Lower lobe of right lung (tissue), 2 donors: ENCODE measurements at regions not wholly inside any gene's neighbourhood (a gene's known extent, or its start where the extent isn't known, plus 50 kb on each side); places are given as distances from the start of the nearest gene placed in this dataset.

Experiments
- ATAC-seq, 2 donors: fragments of 200-7000 bp; cut with Tn5 transposase; one replicate each; pipeline ENCODE4 v1.9.1; 2020 to 2022; ENCODE audit warnings: mild to moderate bottlenecking in 2 of 2, moderate library complexity in 2 of 2
- DNase-seq: peaks from one replicate; pipeline ENCODE4 v3.0.0-alpha.2; 2020
- H3K27ac ChIP-seq: fragments of 200-600 bp; one replicate; pipeline ENCODE4 v1.8.0; 2022
- H3K27me3 ChIP-seq: fragments of 200-600 bp; one replicate; pipeline ENCODE4 v1.8.0; 2022; ENCODE audit warnings: low read depth
- H3K36me3 ChIP-seq: fragments of 200-600 bp; one replicate; pipeline ENCODE4 v1.8.0; 2022; ENCODE audit warnings: mild to moderate bottlenecking
- H3K4me1 ChIP-seq: fragments of 200-600 bp; one replicate; pipeline ENCODE4 v1.8.0; 2022
- H3K4me3 ChIP-seq: fragments of 200-600 bp; one replicate; pipeline ENCODE4 v1.8.0; 2022; ENCODE audit warnings: mild to moderate bottlenecking
- H3K9me3 ChIP-seq: fragments of 200-600 bp; one replicate; pipeline ENCODE4 v1.8.0; 2022
- intact Hi-C: fragments of 100-400 bp; cut with DNase I; formaldehyde crosslinking; loops from one replicate; pipeline ENCODE4 v1.11.0; 2022
- TF ChIP-seq, protein P1 (sequence below): fragments of 200-600 bp; IDR thresholded peaks from one replicate; pipeline ENCODE4 v1.8.0; 2022; ENCODE audit warnings: antibody characterized with exemption, mild to moderate bottlenecking
- donor health status: DM: no; HTN: yes; CAD: no; lungs with severe emphysema.

GRCh38 chr4:35975617-35976355, 268.5 kb downstream of the ARAP2 start:
- ATAC-seq (no peak), DNase-seq (no peak)
- Histone ChIP-seq H3K4me1 (no peaks in the 10 kb centered on the region), H3K9me3 (no peaks in the 10 kb centered on the region), H3K27me3 (no peaks in the 10 kb centered on the region), H3K4me3 (no peak overlapping the region), H3K36me3 (no peaks in the 10 kb centered on the region), H3K27ac (no peak overlapping the region)
- TF ChIP-seq, protein P1, sequence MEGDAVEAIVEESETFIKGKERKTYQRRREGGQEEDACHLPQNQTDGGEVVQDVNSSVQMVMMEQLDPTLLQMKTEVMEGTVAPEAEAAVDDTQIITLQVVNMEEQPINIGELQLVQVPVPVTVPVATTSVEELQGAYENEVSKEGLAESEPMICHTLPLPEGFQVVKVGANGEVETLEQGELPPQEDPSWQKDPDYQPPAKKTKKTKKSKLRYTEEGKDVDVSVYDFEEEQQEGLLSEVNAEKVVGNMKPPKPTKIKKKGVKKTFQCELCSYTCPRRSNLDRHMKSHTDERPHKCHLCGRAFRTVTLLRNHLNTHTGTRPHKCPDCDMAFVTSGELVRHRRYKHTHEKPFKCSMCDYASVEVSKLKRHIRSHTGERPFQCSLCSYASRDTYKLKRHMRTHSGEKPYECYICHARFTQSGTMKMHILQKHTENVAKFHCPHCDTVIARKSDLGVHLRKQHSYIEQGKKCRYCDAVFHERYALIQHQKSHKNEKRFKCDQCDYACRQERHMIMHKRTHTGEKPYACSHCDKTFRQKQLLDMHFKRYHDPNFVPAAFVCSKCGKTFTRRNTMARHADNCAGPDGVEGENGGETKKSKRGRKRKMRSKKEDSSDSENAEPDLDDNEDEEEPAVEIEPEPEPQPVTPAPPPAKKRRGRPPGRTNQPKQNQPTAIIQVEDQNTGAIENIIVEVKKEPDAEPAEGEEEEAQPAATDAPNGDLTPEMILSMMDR = no peak
- intact Hi-C loops = no loop called here

DNA sequence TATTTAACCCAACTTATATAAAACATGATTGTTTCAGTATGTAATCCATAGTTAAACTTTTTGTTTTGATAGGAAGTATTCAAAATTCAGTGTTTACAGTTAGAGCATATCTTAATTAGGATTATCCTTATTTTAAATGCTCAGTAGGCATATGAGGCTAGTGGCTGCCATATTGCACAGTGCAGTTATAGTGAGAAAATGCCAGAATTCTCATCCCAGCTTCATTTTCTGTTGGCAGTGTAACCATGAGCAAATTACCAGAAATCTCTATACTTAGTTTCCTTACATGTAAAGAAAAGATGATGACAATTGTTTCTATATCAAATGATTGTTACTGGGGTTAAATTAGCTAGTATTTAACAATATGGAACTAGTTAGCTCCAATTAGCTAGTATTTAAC, 265.8 kb downstream of the ARAP2 start:
- no peak for ATAC-seq
- TF ChIP-seq, protein P1 = no peak
- intact Hi-C loops = no loop called here

DNA sequence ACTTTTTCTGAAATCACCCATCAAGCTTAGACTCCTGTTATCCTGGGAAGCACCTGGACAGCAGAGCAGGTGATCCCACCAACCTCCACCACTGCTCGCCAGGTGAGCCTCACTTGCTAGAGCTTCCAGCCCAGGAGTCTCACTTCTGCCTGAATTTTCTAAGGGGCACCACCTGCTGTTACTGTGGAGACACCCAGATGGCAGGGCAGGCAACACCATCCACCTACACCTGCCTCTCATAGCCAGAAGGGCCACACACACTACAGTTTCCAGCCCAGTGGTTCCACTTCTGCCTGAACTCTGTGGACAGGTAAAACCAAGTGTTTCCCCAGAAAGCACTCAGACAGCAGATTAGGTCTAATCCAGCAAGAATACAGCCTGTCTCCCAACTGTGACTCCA, 262.0 kb downstream of the ARAP2 start:
- no peak for ATAC-seq
- H3K27ac ChIP-seq = no peak overlapping the region
- H3K36me3 ChIP-seq = no peaks in the 10 kb centered on the region
- intact Hi-C loops = no loop called here
- TF ChIP-seq, protein P1 = no peak
- H3K27me3 ChIP-seq = no peaks in the 10 kb centered on the region
- H3K4me3 ChIP-seq = no peak overlapping the region
- H3K4me1 ChIP-seq = no peaks in the 10 kb centered on the region
- DNase-seq = no peak
- no peaks in the 10 kb centered on the region for H3K9me3 ChIP-seq

More for the DNA sequence above, 265.8 kb downstream of the ARAP2 start:
- no peaks in the 10 kb centered on the region for H3K4me1 ChIP-seq
- DNase-seq = no peak
- H3K27ac ChIP-seq = no peak overlapping the region
- no peaks in the 10 kb centered on the region for H3K9me3 ChIP-seq
- no peaks in the 10 kb centered on the region for H3K27me3 ChIP-seq
- no peak overlapping the region for H3K4me3 ChIP-seq
- H3K36me3 ChIP-seq = no peaks in the 10 kb centered on the region

- no peaks in the 10 kb centered on the region for H3K9me3 ChIP-seq
- intact Hi-C loops = no loop called here
- no peak for DNase-seq
These were observed 257.8 kb downstream of the ARAP2 start for GRCh38 chr4:35986537-35986936.

DNA sequence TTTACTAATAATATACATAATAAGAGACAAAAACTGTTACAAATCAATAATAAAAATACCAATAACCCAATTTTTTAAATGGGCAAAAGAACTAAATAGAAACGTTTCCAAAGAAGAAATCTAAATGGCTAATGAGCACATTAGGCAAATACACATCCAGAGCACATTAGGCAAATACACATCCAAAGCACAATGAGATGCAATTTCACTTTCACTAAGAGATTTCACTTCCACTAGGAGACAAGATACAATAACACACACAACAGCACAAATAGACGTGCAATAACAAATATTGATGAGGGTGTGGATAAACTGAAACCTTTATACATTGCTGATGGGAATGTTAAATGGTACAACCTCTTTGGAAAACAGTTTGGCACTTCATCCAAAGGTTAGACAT, 250.7 kb downstream of the ARAP2 start:
- Histone ChIP-seq H3K27ac (no peak overlapping the region), H3K36me3 (no peaks in the 10 kb centered on the region), H3K27me3 (no peaks in the 10 kb centered on the region), H3K4me1 (no peaks in the 10 kb centered on the region), H3K4me3 (no peak overlapping the region), H3K9me3 (no peaks in the 10 kb centered on the region)
- no peak for DNase-seq
- intact Hi-C loops = no loop called here
- no peak for ATAC-seq
- TF ChIP-seq, protein P1 = no peak

More at GRCh38 chr4:35986537-35986936, 257.8 kb downstream of the ARAP2 start:
- Histone ChIP-seq H3K27me3 (no peaks in the 10 kb centered on the region), H3K4me1 (no peaks in the 10 kb centered on the region), H3K27ac (no peak overlapping the region), H3K4me3 (no peak overlapping the region), H3K36me3 (no peaks in the 10 kb centered on the region)
- no peak for ATAC-seq
- TF ChIP-seq, protein P1 = no peak
